Parathyroid adenoma (tissue), 2 donors: ENCODE measurements at regions not wholly inside any gene's neighbourhood (a gene's known extent, or its start where the extent isn't known, plus 50 kb on each side); places are given as distances from the start of the nearest gene placed in this dataset.
"Not testable (repeated sequence)": the region's sequence is repeated elsewhere in the genome, so short reads cannot be mapped to it uniquely, and the experiment has no call there.

Experiments
- H2AFZ ChIP-seq: fragments of 300-600 bp; sonication (generic); one replicate; pipeline ENCODE4 v1.7.0; 2017; ENCODE audit warnings: antibody characterized with exemption, mild to moderate bottlenecking
- H3K27ac ChIP-seq: fragments of 300-600 bp; sonication (generic); one replicate; pipeline ENCODE4 v1.7.0; 2017
- H3K27me3 ChIP-seq: fragments of 300-600 bp; sonication (generic); one replicate; pipeline ENCODE4 v1.7.0; 2017; ENCODE audit warnings: low read length; ENCODE audit not compliant: control insufficient read depth, insufficient read depth
- H3K36me3 ChIP-seq: fragments of 300-600 bp; sonication (generic); one replicate; pipeline ENCODE4 v1.7.0; 2017; ENCODE audit warnings: low read length; ENCODE audit not compliant: control insufficient read depth, insufficient read depth
- H3K4me1 ChIP-seq: fragments of 300-600 bp; sonication (generic); one replicate; pipeline ENCODE4 v1.7.0; 2017; ENCODE audit warnings: control low read depth
- H3K4me2 ChIP-seq: fragments of 300-600 bp; sonication (generic); one replicate; pipeline ENCODE4 v1.7.0; 2017; ENCODE audit warnings: low read length
- H3K4me3 ChIP-seq: fragments of 300-600 bp; sonication (generic); one replicate; pipeline ENCODE4 v1.7.0; 2017; ENCODE audit warnings: low read depth, low read length
- H3K79me2 ChIP-seq: fragments of 300-600 bp; sonication (generic); one replicate; pipeline ENCODE4 v1.7.0; 2017; ENCODE audit warnings: control low read depth
- H3K9ac ChIP-seq: fragments of 300-600 bp; sonication (generic); one replicate; pipeline ENCODE4 v1.7.0; 2017; ENCODE audit warnings: mild to moderate bottlenecking
- H3K9me3 ChIP-seq: fragments of 300-600 bp; sonication (generic); one replicate; pipeline ENCODE4 v1.7.0; 2017; ENCODE audit warnings: low read length; ENCODE audit not compliant: control insufficient read depth
- CTCF ChIP-seq: fragments of 300-600 bp; sonication (generic); IDR thresholded peaks from one replicate; pipeline ENCODE4 v1.7.0; 2017; ENCODE audit warnings: antibody characterized with exemption, mild to moderate bottlenecking
- donor health status: primary hyperparathyroidism.

DNA sequence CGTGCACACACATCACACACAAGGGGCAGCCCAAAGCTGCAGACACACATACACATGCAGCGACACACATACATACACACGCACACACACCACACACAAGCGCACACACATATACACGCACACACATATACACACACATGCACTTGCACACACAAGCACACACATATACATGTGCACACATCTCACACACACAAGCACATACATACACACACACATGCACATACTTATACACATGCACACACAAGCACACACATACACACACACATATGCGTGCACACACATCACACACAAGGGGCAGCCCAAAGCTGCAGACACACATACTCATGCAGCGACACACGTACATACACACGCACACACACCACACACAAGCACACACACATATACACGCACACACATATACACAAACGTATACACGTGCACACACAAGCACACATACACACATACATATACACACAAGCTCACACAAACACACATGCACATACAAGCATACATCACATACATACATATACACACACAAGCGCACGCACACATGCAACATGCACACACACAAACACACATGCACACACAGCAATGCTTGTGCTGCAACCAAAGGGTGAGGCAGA, 178.8 kb upstream of the PFKP start:
- Histone ChIP-seq H3K4me2 (no peak overlapping the region), H2AFZ (no peak overlapping the region), H3K9ac (no peak overlapping the region), H3K9me3 (no peaks in the 10 kb centered on the region), H3K79me2 (no peaks in the 10 kb centered on the region), H3K27me3 (no peaks in the 10 kb centered on the region), H3K27ac (no peak overlapping the region), H3K4me3 (no peak overlapping the region), H3K4me1 (no peaks in the 10 kb centered on the region), H3K36me3 (no peaks in the 10 kb centered on the region)
- no peak for TF ChIP-seq CTCF

DNA sequence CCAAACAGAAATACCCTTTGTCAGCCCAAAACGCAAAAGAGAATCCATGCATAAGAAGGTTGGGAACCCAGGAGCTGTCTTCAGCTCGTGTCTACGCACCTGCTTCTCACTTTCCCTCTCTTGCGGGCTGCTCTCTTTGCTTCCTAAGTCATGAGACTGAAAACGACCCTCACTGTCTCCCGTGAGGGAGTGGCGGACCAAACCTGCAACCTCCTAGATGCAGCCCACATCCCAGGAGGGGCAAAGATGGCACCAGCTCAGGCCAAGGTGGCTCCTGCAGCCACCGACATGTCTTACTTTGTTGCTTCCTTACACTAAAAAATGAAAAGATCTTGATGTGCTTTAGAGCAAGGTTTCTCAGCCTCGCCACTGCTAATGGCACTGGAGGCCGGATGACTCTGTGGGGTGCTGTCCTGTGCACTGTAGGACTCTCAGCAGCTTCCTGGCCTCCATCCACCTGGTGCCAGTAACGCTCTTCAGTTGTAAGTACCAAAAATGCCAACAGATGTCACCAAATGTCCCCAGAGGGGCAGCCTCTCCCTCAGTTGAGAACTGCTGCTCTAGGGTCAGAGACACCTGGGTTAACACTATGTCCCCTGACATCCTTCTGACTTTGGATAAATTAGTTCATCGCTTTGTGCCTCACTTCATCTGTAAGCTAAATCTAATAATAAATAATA, 179.8 kb upstream of the PFKP start:
- H3K27ac ChIP-seq = no peak overlapping the region
- no peaks in the 10 kb centered on the region for H3K79me2 ChIP-seq
- H3K36me3 ChIP-seq = no peaks in the 10 kb centered on the region
- TF ChIP-seq CTCF = no peak
- no peaks in the 10 kb centered on the region for H3K27me3 ChIP-seq
- no peaks in the 10 kb centered on the region for H3K4me1 ChIP-seq
- H3K4me3 ChIP-seq = no peak overlapping the region
- H3K4me2 ChIP-seq = no peak overlapping the region
- no peak overlapping the region for H3K9ac ChIP-seq
- no peaks in the 10 kb centered on the region for H3K9me3 ChIP-seq
- no peak overlapping the region for H2AFZ ChIP-seq

DNA sequence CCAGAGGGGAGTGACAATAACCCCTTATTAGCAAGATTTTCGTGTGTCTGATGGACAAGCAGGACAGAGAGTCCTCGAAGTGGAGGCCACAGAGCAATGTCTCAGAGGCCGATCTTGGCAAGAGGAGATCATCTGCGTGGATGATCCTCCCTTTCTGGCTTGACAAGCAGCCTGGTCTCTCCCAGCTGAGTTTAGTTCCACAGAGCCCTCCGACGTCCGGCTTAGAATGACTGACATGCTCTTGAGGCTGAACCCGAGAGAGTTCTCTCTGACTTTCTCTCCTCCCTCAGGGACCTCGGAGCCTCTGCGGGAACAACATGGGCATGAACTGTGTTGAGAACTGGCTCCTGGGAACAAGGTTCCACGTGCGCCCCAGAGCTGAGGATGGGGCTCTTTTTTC, 180.7 kb upstream of the PFKP start:
- H3K27ac ChIP-seq = no peak overlapping the region
- no peak overlapping the region for H3K4me3 ChIP-seq
- H2AFZ ChIP-seq = no peak overlapping the region
- no peaks in the 10 kb centered on the region for H3K36me3 ChIP-seq
- TF ChIP-seq CTCF = no peak
- H3K9ac ChIP-seq = no peak overlapping the region
- no peaks in the 10 kb centered on the region for H3K4me1 ChIP-seq
- no peaks in the 10 kb centered on the region for H3K9me3 ChIP-seq
- H3K79me2 ChIP-seq = no peaks in the 10 kb centered on the region
- H3K4me2 ChIP-seq = no peak overlapping the region
- no peaks in the 10 kb centered on the region for H3K27me3 ChIP-seq

DNA sequence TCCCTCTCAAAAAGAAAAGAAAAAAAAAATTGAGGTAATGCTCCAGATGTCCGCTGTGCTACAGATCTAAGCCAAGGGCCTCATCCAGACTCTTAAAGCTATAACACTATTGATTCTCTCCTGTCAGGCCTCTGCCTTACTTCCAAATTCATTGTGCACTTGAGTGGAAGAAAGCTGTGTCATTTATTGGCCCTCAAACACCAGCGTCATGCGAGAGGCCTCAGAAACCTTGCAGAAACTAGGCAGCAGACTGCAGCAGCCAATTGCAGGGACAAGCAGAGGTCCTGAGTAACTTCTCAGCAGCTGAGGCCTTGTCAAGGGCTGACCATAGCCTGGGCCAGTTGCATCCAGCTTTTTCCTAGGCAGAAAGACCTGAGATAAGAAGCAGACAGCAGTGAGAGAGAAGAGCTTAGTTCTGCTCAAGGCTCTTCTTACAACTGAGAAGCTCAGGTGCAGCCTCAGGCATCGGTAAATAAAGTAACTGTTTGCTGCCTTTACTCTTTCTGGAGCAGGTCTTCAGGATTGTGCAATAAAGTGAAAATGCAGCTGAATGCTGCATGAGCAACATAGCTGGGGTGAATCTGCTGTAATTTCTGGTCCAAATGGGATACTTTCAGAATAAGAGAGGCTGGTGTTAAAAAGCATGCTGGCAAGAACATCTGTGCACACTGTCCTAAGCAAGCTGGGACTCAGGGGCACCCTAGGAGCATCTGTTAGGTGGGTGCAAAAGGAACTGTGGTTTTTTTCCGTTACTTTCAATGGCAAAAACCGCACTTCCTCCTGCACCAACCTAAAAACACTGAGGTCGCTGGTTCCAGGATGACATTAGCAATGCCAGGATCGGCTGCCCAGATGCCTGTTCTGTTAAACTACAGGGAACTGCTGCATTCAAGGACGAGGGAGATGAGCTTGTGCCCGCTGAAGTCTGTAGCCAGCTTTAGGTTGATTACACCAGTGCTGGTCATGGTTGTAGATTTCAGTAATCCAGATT, 181.8 kb upstream of the PFKP start:
- no peak for TF ChIP-seq CTCF
- no peaks in the 10 kb centered on the region for H3K4me1 ChIP-seq
- H3K36me3 ChIP-seq = no peaks in the 10 kb centered on the region
- H3K9me3 ChIP-seq = no peaks in the 10 kb centered on the region
- no peak overlapping the region for H3K4me2 ChIP-seq
- no peak overlapping the region for H2AFZ ChIP-seq
- no peaks in the 10 kb centered on the region for H3K27me3 ChIP-seq
- no peak overlapping the region for H3K4me3 ChIP-seq
- no peaks in the 10 kb centered on the region for H3K79me2 ChIP-seq
- no peak overlapping the region for H3K27ac ChIP-seq
- no peak overlapping the region for H3K9ac ChIP-seq

GRCh38 chr10:2883983-2884540, 183.3 kb upstream of the PFKP start:
- not testable (repeated sequence) for H3K27me3 ChIP-seq, H2AFZ ChIP-seq, H3K9ac ChIP-seq, H3K4me2 ChIP-seq, H3K79me2 ChIP-seq, H3K4me1 ChIP-seq, H3K36me3 ChIP-seq, H3K9me3 ChIP-seq, H3K27ac ChIP-seq, H3K4me3 ChIP-seq
